HepG2 (cell line): ENCODE measurements at regions not wholly inside any gene's neighbourhood (a gene's known extent, or its start where the extent isn't known, plus 50 kb on each side); places are given as distances from the start of the nearest gene placed in this dataset.

Experiments
- ARID3A ChIP-seq: IDR thresholded peaks from 2 replicates; pipeline ENCODE4 v1.6.1; 2012; ENCODE audit warnings: low read depth, low read length, improper control_type of control experiment
- CBX5 ChIP-seq: sonication (generic); formaldehyde crosslinking; IDR thresholded peaks from 2 replicates; pipeline ENCODE4 v1.4.0; 2020; ENCODE audit warnings: missing genetic modification reagents, borderline replicate concordance
- NRL ChIP-seq: sonication (generic); formaldehyde crosslinking; IDR thresholded peaks from 2 replicates; pipeline ENCODE4 v1.5.0; 2020; ENCODE audit warnings: missing genetic modification reagents, mild to moderate bottlenecking, moderate library complexity, borderline replicate concordance
- TFAP4 ChIP-seq: sonication (generic); IDR thresholded peaks from 2 replicates; pipeline ENCODE4 v1.6.1; 2016; ENCODE audit warnings: low read depth, borderline replicate concordance
- ZBTB21 ChIP-seq: sonication (generic); formaldehyde crosslinking; IDR thresholded peaks from 2 replicates; pipeline ENCODE4 v1.4.0; 2020; ENCODE audit warnings: missing genetic modification reagents
- ZNF280D ChIP-seq: sonication (generic); formaldehyde crosslinking; IDR thresholded peaks from 2 replicates; pipeline ENCODE4 v1.5.1; 2020; ENCODE audit warnings: mild to moderate bottlenecking, missing genetic modification reagents
- ZNF512 ChIP-seq: sonication (generic); formaldehyde crosslinking; IDR thresholded peaks from 2 replicates; pipeline ENCODE4 v1.4.0; 2020; ENCODE audit warnings: mild to moderate bottlenecking, missing genetic modification reagents
- ZNF720 ChIP-seq: sonication (generic); formaldehyde crosslinking; IDR thresholded peaks from 2 replicates; pipeline ENCODE4 v1.4.0; 2020; ENCODE audit warnings: missing genetic modification reagents

- no peak for TF ChIP-seq ZNF512 (CRISPR knock-in tag)
- no peak for TF ChIP-seq NRL (CRISPR knock-in tag)
- no peak for TF ChIP-seq ZNF720
- no peak for TF ChIP-seq CBX5 (CRISPR knock-in tag)
- no peak for TF ChIP-seq ARID3A
- TF ChIP-seq ZBTB21 (CRISPR knock-in tag) = no peak
- no peak for TF ChIP-seq ZNF280D (CRISPR knock-in tag)
- TF ChIP-seq TFAP4 = no peak
Observed at GRCh38 chr4:136495076-136495475, 1037.2 kb downstream of the PCDH18 start (continued).
